ENCODE measurements at regions not wholly inside any gene's neighbourhood (a gene's known extent, or its start where the extent isn't known, plus 50 kb on each side); places are given as distances from the start of the nearest gene placed in this dataset.

- TF ChIP-seq POLR2A (IDR thresholded peaks at IDR 0.05) (no peak), CTCF (IDR thresholded peaks at IDR 0.05) (no peak), EP300 (IDR thresholded peaks at IDR 0.05) (no peak)
Measured at GRCh38 chr13:80988391-80989151, 647.6 kb upstream of the SPRY2 start.

Measured in sigmoid colon (tissue), 4 donors.